ENCODE measurements at regions not wholly inside any gene's neighbourhood (a gene's known extent, or its start where the extent isn't known, plus 50 kb on each side); places are given as distances from the start of the nearest gene placed in this dataset.

DNA sequence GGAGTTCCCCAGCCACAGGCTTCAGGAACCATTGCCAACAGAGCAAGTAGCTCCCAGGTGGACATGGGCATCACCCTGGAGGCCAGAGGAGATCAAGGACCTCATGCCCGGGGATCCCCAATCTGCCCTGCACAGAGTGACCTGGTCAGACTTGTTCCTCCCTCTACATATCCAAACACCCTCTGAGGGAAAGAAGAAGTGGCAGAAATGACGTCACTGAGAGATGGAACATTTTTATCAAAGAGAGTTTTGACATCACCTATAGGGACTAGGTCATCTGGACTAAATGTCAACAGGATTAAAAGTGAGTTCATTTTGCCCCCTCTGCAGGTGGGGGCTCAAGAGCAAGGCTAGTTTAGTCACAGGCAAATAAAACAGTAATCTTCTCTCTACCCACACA, 273.7 kb downstream of the SKAP2 start:
- TF ChIP-seq, protein P1, sequence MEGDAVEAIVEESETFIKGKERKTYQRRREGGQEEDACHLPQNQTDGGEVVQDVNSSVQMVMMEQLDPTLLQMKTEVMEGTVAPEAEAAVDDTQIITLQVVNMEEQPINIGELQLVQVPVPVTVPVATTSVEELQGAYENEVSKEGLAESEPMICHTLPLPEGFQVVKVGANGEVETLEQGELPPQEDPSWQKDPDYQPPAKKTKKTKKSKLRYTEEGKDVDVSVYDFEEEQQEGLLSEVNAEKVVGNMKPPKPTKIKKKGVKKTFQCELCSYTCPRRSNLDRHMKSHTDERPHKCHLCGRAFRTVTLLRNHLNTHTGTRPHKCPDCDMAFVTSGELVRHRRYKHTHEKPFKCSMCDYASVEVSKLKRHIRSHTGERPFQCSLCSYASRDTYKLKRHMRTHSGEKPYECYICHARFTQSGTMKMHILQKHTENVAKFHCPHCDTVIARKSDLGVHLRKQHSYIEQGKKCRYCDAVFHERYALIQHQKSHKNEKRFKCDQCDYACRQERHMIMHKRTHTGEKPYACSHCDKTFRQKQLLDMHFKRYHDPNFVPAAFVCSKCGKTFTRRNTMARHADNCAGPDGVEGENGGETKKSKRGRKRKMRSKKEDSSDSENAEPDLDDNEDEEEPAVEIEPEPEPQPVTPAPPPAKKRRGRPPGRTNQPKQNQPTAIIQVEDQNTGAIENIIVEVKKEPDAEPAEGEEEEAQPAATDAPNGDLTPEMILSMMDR (IDR thresholded peaks at IDR 0.05; ENCODE audit: poor library complexity, severe bottlenecking) = no peak
- TF ChIP-seq EZH2 (IDR thresholded peaks at IDR 0.05; ENCODE audit: borderline replicate concordance, insufficient read depth, low read length, poor library complexity, severe bottlenecking) (no peak), POLR2AphosphoS5 (IDR thresholded peaks at IDR 0.05) (no peak), TAF1 (IDR thresholded peaks at IDR 0.05; ENCODE audit: low read depth) (no peak)

Measured in neural cell (in vitro differentiated cells).